DMS153 (cell line): ENCODE measurements at regions not wholly inside any gene's neighbourhood (a gene's known extent, or its start where the extent isn't known, plus 50 kb on each side); places are given as distances from the start of the nearest gene placed in this dataset.

Source experiments
- DNase-seq: peaks from one replicate; lab custom pipeline; 2025; lab: John Stamatoyannopoulos, UW

GRCh38 chr2:177314722-177315264 lies 50.3 kb upstream of the NFE2L2 start:
- no peak for DNase-seq

- no peak for DNase-seq
Measured at GRCh38 chr2:177315364-177315763, 50.8 kb upstream of the NFE2L2 start.

DNA sequence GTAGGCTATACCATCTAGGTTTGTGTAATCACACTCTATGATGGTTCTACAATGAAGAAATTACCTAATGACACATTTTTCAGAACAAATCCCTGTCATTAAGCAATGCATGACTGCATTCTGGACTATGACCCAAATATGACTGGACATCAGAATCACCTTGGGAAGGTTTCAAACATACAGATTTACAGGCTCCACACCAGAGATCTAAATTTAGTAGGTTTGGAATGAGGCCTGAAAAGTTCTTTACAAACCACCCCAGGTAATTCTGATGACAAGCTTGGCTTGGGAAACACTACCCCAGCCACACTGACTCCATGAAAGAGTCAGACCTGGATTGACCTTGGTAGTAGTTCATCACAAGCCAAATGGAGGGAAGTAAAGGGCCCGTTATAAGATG lies 52.2 kb upstream of the NFE2L2 start:
- no peak for DNase-seq

DNA sequence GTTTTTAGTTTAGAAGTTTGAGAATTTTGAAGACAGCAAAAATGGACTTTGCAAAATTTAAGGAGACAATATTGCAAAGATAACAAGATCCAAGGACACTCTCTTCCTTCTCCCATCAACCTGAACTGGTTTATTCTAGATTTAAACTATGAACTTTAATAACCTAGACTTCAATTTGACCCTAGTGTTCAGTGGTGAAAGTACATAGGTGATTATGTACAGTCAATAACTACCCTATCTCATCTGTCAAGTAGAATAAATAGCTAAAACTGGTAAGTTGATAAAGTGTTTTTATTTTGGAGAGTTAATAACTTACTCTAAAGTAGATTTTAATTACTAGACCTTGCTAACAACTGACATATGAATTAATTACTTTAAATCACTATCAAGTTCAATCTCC lies 52.9 kb upstream of the NFE2L2 start:
- no peak for DNase-seq

- DNase-seq = no peak
Measured at GRCh38 chr2:177317857-177318256, 53.3 kb upstream of the NFE2L2 start.

GRCh38 chr2:177318613-177319012 lies 54.1 kb upstream of the NFE2L2 start:
- no peak for DNase-seq

- DNase-seq = no peak
Measured at GRCh38 chr2:177320596-177320995, 56.1 kb upstream of the NFE2L2 start.

DNA sequence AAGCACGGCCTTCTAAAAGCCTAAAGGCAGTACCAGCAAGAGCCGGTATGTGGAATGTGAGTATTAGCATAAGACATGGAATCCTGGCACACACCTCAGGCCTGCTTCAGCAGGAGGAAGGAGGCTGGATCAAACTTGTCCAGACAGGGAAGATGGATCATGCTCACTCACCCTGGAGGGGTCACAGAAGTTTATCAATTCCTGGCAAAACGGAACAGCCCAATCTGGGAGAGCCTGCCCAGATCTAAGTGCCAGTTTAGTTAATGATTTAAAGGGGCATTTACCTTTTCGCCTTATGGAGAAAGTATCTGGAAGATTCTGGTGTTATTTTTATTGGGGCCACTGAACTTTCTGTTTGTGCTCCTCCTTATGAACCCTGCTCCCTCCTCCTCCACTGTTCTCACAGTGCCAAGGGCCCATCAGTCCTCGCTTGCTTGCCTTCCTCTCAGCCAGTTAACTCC lies 58.3 kb upstream of the NFE2L2 start:
- DNase-seq = no peak

DNA sequence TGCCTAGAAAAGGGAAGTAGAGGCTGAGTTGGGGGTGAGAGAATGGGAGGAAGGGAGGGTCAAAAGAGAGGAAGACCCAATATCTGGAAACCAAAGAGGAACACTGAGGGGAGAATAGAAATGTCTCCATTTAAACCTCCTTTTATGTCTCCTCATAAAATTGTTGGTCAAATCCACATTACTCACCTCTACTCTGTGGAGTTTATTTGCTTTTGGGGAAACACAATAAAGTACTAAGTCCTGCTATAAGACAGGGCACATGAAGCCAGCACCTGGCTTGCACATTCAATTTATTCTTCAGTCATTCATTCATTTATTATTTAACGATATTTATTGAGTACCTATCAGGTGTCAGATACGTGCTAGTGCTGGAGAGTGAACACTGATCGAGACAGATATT lies 60.3 kb upstream of the NFE2L2 start:
- DNase-seq = no peak

- DNase-seq = no peak
Measured at GRCh38 chr2:177325554-177325953, 61.0 kb upstream of the NFE2L2 start.

DNA sequence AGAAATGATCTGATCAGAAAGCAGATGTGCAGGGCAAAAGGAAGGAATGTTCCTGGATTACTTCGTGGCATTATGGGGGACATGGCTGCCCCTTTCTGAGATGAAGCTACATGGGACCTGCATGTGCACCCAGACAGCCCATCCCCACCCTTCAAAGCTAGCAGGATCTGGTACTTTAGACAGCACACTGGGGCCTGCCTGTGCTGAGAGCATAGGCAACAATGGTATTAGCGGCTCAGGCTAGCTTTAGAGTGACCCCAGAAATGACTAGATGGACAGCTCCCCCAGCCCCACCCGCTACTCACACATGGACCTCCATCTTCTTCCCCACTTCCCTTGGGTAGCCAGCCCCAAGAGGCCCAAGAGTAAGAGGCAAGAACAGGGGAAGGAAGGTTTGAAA lies 61.5 kb upstream of the NFE2L2 start:
- no peak for DNase-seq

DNA sequence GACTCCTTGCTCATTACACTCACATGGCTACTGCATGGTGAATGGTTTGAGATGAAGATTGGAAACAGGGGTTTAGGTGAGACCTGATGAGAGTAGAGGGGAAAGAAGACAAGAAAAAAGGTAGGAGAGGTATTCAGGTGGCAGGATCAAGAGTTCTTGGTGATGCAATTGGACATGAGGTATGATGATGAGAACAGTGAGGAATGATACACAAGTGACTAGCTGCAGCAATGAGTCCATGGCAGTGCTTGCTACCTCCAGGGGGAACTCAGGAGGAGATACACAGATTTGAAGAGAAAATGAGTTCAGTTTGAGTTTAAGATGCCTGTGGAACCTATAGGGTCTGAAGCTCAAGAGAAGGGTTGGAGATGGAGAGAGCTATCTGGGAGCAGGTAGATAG lies 62.1 kb upstream of the NFE2L2 start:
- no peak for DNase-seq

GRCh38 chr2:177327009-177327408 lies 62.5 kb upstream of the NFE2L2 start:
- no peak for DNase-seq

GRCh38 chr2:177328056-177328455 lies 63.5 kb upstream of the NFE2L2 start:
- DNase-seq = no peak

- DNase-seq = no peak
Measured at GRCh38 chr2:177329064-177329463, 63.5 kb upstream of the AGPS start.

DNA sequence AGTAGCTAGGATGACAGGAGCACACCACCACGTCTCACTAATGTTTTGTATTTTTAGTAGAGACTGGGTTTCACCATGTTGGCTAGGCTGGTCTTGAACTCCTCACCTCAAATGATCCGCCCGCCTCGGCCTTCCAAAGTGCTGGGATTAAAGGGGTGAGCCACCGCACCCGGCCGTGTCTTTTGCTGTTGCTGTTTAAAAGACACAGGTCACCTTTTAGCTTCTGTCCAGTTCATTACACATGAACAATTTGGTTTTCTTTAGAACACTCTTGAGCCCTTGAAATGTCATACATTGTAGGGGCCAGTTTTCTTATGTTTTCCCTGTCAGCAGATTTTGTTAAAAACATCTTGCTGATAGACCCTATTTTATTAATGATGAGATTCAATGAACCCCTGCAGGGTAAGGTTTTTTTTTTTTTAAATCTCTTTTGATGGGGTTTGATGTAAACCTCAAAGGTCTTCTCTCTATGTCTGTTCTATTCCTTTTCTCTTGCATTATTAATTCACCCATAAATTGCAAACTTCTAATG lies 61.0 kb upstream of the AGPS start:
- no peak for DNase-seq

DNA sequence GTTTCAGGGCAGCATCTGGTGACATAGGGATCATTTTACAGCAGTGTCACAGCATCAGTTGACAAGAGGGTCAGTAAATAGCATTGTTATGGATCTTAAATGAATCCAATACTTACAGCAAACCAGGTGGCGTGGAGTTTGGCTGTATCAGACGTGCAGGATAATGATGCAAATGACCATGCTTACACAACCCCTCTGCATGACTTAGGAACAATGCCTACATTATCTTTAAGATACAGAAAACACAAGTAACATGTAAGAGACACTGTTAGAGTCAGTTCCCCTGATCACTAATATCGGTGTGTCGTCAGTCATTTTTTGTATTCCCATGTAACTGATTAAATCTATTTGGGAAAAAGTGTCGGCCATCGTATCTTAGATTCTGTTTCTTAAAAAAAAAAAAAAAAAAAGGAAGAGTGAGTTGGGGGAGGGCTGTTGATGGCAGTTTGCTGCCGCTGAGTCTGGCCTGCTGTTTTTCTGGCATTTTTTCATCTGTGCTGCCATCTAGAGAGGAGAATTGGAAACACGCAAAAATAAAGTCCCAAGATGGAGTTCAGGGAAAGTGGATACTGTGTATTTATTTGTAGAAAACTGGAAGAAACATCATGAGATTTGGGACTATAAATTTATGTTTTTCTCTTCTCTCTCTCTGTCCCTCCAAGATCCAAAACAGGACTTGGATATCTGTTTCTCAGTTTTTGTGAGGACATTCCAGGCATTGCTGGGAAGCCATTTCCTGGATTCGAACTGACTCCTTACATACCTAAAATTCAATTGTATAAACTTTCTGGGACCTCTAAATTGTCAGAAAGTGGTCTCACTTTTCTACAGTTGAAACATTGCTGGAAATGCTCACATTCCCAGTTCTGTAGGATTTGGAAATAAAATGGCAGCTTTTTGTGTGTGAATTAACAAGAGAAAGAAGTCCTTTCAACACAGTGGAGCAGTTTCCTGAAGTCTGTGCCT lies 60.3 kb upstream of the AGPS start:
- peak; percentile 46 for DNase-seq

DNA sequence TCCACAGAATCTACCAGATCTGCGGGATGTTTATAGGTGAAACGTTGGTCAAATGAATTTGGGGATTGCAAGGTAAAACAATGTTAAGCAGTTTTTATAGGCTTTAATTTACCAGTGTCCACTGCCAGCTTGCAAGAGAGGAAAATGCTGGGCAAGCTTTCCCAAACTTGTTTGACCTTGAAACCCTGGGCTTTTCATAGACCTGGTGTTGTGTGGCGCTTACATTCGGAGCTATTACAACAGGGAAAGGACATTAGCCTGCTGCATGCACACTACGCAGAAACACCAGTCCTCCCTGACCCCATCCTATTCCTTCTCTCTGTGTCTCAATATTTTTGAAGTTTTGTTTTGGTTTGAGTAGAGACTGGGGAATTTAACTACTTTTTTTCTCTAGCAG lies 59.6 kb upstream of the AGPS start:
- no peak for DNase-seq

- peak; percentile 34 for DNase-seq
Measured at GRCh38 chr2:177334940-177335543, 57.5 kb upstream of the AGPS start.

DNA sequence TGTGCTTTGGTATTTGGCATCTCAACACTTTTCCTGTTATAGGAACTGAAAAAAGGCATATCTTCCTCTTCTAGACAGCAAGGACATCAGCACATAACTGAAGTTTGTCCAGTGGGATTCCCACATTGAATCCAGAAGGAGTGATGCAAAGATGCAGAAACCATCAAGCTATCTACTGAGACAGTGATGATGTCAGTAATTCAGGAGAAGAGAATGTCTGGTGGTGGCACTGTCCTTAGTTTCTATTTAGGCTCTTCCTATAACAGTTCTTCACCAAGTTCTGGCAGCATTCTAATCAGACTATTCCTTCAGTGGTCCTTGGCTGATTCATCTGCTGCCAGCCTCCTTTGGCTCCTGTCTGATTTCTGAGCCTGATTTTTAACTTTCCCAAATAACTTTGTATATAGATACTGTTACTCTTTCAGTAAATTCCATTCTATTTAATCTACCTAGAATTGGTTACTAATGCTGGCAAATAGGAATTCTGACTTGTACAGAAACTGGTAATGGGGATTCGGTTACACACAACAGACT lies 56.6 kb upstream of the AGPS start:
- DNase-seq = no peak

DNA sequence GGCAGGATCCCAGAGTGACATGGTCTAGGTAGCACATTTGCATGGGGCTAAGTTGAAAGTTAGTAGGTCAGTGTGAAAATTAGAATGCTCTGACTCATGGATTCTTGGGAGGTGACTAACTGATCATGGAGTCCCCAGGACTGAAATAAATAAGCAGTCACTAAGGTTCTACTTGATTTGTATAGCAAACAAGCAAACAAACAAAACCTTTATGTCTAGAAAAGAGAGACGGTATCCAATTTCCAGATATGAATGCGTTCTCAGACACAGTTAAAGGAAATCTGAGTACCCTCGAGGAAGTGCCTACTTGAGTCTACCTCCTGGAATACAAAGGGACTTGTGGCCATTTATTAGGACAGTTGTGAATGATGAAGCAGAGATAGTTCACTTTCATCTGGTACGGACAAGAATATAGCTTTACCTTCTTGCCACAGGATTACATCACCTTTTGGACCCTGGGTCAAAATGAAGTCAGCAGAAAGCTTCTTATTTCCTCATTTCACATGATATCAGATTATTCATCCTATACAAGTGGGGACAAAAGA lies 54.3 kb upstream of the AGPS start:
- peak; percentile 72 for DNase-seq

DNA sequence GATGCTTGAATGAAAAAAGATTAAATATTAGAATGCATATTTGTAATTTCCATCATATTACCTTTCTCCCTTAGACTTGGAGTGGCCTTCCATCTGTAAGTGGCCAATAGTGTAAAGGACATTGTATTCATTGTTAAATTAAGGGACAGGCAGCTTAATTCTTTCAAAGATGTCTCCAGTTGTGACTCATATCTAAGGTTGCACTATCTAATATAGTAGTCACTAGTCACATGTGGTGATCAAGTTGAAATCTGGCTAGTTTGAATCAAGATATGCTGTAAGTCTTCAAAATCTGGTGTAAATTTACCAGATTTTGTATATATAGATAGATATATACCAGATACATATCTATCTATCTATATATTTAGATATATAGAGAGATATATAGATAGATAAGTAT lies 52.4 kb upstream of the AGPS start:
- DNase-seq = no peak
